GM18870 (cell line): ENCODE measurements at regions not wholly inside any gene's neighbourhood (a gene's known extent, or its start where the extent isn't known, plus 50 kb on each side); places are given as distances from the start of the nearest gene placed in this dataset.

ENCODE experiments used
- ATAC-seq: cut with Tn5 transposase; IDR thresholded peaks from one replicate; pipeline ENCODE4 v1.9.1; 2021; ENCODE audit warnings: moderate library complexity; ENCODE audit not compliant: unreplicated experiment

GRCh38 chr15:97200161-97200560 is 760.3 kb upstream of the ARRDC4 start:
- no peak for ATAC-seq

- ATAC-seq = no peak
Observed at GRCh38 chr15:97210277-97210676, 750.2 kb upstream of the ARRDC4 start.

DNA sequence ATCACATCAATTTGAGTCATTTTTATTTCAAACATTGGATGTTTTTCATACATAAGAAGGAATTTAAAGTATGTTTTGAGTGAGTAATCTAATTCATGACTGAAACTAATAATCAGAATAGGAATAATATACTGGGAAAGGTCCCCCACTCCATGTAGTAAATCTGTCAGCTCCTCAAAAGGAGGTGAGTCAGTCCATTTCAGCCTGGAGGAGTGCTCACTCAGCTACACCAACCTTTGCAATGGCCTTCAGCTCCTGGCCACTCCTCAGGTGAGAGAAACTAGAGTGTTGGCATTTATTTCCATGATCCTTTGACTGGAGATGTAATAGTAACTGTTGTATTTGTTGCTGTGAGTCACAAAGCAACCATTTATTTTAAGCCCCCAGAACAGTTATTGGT is 744.9 kb upstream of the ARRDC4 start:
- no peak for ATAC-seq

GRCh38 chr15:97224191-97224641 is 736.3 kb upstream of the ARRDC4 start:
- no peak for ATAC-seq

GRCh38 chr15:97234851-97235610 is 725.5 kb upstream of the ARRDC4 start:
- no peak for ATAC-seq

GRCh38 chr15:97235611-97235985 is 724.9 kb upstream of the ARRDC4 start:
- no peak for ATAC-seq

DNA sequence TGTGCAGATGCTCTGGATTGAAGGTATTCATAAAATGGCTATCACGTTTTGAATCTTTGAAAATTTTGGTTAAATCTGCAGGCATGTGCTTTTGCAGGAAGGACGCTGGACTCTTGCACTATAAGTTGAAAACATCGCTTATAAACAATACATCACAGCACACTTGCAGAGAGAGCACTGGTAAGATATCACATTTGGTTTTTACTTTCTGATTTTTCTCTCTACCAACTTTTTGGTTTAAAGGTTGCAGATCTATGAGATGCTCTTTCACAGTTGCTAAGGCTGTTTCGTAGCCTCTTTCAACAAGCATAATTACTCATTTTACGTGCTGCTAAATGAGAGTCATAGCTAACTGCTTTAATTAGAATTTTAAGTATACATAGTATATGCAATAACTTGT is 724.4 kb upstream of the ARRDC4 start:
- ATAC-seq = no peak

DNA sequence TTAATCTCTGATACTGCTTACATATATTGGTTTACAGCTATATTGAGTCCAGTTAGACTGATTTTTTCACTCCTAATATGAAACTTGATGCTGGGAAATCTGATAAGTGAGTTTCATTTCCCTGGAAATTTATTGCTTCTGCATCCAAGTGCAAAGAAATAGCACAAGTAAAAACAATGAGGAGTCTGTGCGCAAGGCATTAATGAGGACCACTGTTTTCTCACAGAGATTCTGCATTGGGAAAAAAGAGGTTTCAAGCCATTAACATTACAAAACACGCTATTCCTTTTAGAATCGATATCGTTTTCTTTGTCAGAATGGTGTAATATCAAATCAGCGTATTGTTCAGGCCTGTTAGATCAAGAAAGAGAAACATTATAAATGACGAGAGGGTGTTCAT is 723.3 kb upstream of the ARRDC4 start:
- ATAC-seq = no peak

- ATAC-seq = no peak
Observed at GRCh38 chr15:97248376-97248775, 712.1 kb upstream of the ARRDC4 start.

DNA sequence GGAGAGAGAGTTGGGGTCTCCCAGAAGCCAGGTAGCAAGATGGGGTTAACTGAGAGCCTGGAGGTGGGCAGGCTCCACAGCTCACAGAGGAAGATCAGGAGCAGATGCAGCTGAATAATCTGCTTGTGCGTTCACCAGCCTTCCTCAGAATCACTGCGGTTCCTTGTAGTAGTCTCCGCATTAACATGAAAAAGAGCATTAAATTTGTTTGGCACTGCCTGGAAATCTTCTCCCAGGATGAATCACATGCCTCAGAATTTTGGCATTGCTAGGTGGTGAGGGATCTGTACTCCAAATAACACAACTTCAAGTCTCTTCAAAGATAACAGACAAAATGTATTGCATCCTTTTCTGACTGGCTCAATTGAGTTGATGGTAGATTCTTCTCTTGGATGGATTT is 700.6 kb upstream of the ARRDC4 start:
- ATAC-seq = no peak

- no peak for ATAC-seq
Observed at GRCh38 chr15:97301166-97301565, 659.3 kb upstream of the ARRDC4 start.

DNA sequence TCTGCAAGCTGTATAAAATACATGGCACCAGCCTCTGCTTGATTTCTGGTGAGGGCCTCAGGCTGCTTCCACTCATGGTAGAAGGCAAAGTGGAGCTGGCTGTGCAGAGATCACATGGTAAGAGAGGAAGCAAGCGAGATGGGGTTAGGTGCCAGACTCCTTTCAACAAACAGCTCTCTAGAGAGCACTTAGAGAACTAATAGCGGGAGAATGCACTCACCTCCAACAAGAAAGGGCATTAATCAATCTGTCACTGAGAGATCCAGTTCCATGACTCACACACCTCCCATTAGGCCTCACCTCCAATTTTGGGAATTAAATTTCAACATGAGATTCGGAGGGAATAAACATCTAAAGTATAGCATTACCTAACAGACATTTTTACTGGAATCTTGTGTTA is 644.1 kb upstream of the ARRDC4 start:
- ATAC-seq = no peak

- ATAC-seq = no peak
Observed at GRCh38 chr15:97317163-97317562, 643.3 kb upstream of the ARRDC4 start.

GRCh38 chr15:97319291-97319690 is 641.2 kb upstream of the ARRDC4 start:
- ATAC-seq = no peak

DNA sequence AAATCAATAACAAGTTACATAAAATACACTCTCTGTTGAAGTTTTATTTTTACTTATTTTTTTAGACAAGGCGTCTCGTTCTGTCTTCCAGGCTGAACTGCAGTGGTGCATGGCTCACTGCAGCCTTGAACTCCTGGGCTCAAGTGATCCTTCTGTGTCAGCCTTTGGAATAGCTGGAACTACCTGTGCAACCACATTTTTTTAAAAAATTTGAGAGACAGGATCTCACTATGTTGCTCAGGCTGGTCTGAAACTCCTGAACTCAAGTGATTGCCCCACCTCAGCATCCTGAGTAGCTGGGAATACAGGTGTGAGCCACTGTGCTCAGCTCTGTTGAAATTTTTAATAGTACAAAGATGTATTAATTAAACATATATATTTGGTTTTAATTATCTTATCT is 614.3 kb upstream of the ARRDC4 start:
- no peak for ATAC-seq

DNA sequence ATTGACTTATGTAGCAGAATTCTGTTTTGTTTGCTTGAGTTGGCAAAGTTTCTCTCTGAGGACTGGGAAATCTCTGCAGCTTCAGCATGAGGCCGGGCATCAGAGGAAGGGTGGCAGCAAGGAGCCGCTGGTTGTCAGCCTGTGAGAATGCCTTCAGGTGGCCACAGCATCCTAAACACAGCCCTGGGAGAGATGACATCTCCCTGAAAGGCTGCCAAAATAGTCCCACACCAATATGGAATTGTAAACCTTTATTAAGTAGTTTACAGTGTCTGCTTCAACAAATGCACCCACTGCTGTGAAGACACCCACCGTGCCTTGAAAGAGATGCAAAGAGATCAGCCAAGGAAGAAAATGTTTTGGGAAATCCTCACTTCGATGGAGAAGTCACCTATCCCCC is 609.7 kb upstream of the ARRDC4 start:
- no peak for ATAC-seq

DNA sequence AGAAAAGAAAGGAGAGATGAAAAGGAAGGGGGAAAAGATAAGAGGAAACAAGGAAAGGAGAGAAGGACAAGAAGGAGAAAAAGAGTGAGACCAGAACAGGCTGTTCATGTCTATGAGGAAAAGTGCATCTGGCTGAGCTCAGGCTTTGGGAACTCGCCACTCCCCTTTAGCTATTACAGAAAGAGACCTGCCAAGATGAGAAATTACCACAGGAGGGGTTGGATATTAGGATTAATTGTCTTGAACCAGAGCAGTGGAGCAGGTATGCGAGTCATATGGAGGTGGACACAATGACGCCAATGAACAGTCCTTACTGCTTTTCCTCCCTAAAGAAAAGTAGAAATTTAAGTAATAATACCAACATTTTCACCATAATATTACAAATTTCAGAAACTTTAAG is 577.0 kb upstream of the ARRDC4 start:
- ATAC-seq = no peak

GRCh38 chr15:97386940-97387339 is 573.6 kb upstream of the ARRDC4 start:
- ATAC-seq = no peak

- no peak for ATAC-seq
Observed at GRCh38 chr15:97401195-97401594, 559.3 kb upstream of the ARRDC4 start.

GRCh38 chr15:97401970-97402369 is 558.5 kb upstream of the ARRDC4 start:
- ATAC-seq = no peak

DNA sequence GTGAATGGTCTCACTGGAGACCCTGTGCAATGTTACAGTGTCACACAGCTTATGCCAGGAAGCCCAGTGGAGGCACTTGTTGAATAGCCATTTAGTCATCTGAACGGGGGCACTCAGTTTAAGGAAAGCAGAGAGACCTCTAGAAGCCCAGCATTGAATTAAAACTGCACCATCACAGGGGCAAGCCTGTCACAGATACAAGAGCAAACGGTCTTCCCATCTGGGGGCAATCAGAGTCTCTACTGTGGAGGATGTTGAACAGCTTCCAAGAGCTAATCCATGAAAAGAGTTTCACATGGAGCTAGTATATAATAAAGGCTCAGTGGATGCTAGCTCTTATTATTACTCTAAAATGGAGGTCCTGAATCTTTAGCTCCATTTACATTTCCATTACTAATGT is 553.7 kb upstream of the ARRDC4 start:
- ATAC-seq = no peak

GRCh38 chr15:97410897-97411575 is 549.5 kb upstream of the ARRDC4 start:
- no peak for ATAC-seq

DNA sequence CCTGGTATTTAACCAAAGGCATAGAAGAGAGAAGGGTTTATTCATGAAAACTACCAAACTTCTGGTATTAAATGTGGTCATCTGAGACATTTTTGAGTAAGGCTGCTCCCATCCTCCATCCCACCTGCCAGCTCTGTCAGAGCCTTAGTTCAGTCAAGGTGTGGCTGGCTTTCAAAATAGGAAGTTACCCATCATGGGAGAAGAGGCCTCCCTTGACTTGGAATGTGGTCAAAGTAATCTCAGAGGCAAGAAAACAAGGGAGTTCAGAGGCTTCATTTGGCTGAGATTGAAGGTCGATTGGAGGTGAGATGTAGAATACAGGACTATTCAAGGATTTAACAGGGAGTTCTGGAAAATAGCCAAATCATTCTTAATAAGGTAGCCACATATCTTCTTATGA is 540.4 kb upstream of the ARRDC4 start:
- no peak for ATAC-seq
